Heart left ventricle (tissue), 13 donors: ENCODE measurements at regions not wholly inside any gene's neighbourhood (a gene's known extent, or its start where the extent isn't known, plus 50 kb on each side); places are given as distances from the start of the nearest gene placed in this dataset.

ENCODE experiments used
- POLR2A ChIP-seq, 2 donors: fragments of 450-650 bp; IDR thresholded peaks; one replicate each; pipeline ENCODE4 v1.6.1; 2017; ENCODE audit warnings: antibody characterized with exemption in 2 of 2, mild to moderate bottlenecking in 2 of 2, moderate library complexity in 2 of 2
- TF ChIP-seq, protein P1 (sequence below), 12 donors: fragments of 200-600 bp; sonication (generic) in 4 of 12; IDR thresholded peaks; one replicate each; pipeline versions ENCODE4 v1.5.0 to v1.8.0; 2018 to 2022; ENCODE audit warnings: antibody characterized with exemption in 12 of 12, mild to moderate bottlenecking in 5 of 12
- donor health status: ischemic (EF 13 %, LVEDD 7.1; RV severe dilation, severe dysfunction).
- donor health status: DM: no; HTN: yes; CAD: no.
- donor health status: DM: no; HTN: no; CAD: no.
- donor health status: ischemic (EF 25% LVEDD 6.9; RV normal size, moderate dysfunction).
- donor health status: ischemic (EF 25% LVEDD 5.7; RV mildly dilated, moderate dysfunction).
- donor health status: ischemic (EF 35%, LVEDD 5.7; RV mildly dilated, moderate dysfunction).
- donor health status: nonischemic (EF 11% LVEDD 7.7; RV severe dilation, severe dysfunction).
- donor health status: DM: yes; HTN: yes; CAD: no.
- donor health status: PGD.
- donor health status: ischemic (EF 29% LVEDD 5.4; RV normal size, mild dysfunction).
- donor health status: nonischemic (EF 23%, LVEDD 6.1; RV moderate dilation, normal function).

DNA sequence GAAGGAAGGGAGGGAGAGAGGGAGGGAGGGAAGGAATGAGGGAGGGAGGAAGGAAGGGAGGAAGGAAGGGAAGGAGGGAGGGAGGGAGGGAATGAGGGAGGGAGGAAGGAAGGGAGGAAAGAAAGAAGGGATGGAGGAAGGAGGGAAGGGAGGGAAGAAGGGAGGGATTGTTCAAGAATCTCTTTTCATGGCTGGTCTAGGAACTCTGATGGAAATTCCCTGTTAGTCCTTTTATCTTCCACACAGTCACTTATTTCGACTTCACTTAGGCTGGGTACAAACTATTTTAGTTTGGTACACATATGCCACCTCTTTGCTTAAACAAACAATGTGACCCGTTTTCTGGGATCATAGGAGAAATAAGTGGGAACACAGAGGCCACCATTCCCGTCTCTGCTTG lies 435.6 kb upstream of the WWC1 start:
- TF ChIP-seq, protein P1, sequence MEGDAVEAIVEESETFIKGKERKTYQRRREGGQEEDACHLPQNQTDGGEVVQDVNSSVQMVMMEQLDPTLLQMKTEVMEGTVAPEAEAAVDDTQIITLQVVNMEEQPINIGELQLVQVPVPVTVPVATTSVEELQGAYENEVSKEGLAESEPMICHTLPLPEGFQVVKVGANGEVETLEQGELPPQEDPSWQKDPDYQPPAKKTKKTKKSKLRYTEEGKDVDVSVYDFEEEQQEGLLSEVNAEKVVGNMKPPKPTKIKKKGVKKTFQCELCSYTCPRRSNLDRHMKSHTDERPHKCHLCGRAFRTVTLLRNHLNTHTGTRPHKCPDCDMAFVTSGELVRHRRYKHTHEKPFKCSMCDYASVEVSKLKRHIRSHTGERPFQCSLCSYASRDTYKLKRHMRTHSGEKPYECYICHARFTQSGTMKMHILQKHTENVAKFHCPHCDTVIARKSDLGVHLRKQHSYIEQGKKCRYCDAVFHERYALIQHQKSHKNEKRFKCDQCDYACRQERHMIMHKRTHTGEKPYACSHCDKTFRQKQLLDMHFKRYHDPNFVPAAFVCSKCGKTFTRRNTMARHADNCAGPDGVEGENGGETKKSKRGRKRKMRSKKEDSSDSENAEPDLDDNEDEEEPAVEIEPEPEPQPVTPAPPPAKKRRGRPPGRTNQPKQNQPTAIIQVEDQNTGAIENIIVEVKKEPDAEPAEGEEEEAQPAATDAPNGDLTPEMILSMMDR (IDR thresholded peaks at IDR 0.05) = no peak
- no peak for TF ChIP-seq POLR2A (IDR thresholded peaks at IDR 0.05)
